Spleen (tissue), 11 donors: ENCODE measurements at regions not wholly inside any gene's neighbourhood (a gene's known extent, or its start where the extent isn't known, plus 50 kb on each side); places are given as distances from the start of the nearest gene placed in this dataset.
"Not testable (repeated sequence)": the region's sequence is repeated elsewhere in the genome, so short reads cannot be mapped to it uniquely, and the experiment has no call there.

Experiments
- DNase-seq: peaks from one replicate; pipeline ENCODE4 v3.0.0-alpha.2; 2020
- H3K27ac ChIP-seq, 8 donors: fragments of 200-600 bp; sonication (generic) in 7 of 8; 1 replicate in 4 of 8; 2 replicates in 4 of 8; pipeline versions ENCODE4 v1.5.0 to v1.8.0; 2016 to 2021; ENCODE audit warnings: inconsistent platforms in 4 of 8, mild to moderate bottlenecking in 4 of 8, moderate library complexity in 1 of 8
- H3K27me3 ChIP-seq, 7 donors: fragments of 200-600 bp; sonication (generic) in 6 of 7; replicated peaks in 1 of 7; 1 replicate in 4 of 7; 2 replicates in 3 of 7; pipeline versions ENCODE4 v1.5.0 to v1.8.0; 2016 to 2021; ENCODE audit warnings: inconsistent platforms in 3 of 7, mild to moderate bottlenecking in 1 of 7
- H3K36me3 ChIP-seq, 6 donors: fragments of 200-600 bp; sonication (generic) in 5 of 6; 1 replicate in 4 of 6; 2 replicates in 2 of 6; pipeline versions ENCODE4 v1.5.0 to v1.8.0; 2016 to 2021; ENCODE audit warnings: inconsistent platforms in 2 of 6
- H3K4me1 ChIP-seq, 6 donors: fragments of 200-600 bp; sonication (generic) in 5 of 6; 1 replicate in 3 of 6; 2 replicates in 3 of 6; pipeline versions ENCODE4 v1.5.0 to v1.8.0; 2016 to 2021; ENCODE audit warnings: inconsistent platforms in 3 of 6
- H3K4me3 ChIP-seq, 8 donors: fragments of 200-600 bp; sonication (generic) in 7 of 8; 1 replicate in 4 of 8; 2 replicates in 4 of 8; pipeline versions ENCODE4 v1.5.0 to v1.8.0; 2016 to 2021; ENCODE audit warnings: inconsistent platforms in 4 of 8, mild to moderate bottlenecking in 4 of 8, moderate library complexity in 2 of 8
- H3K9me3 ChIP-seq, 8 donors: fragments of 200-600 bp; sonication (generic) in 7 of 8; 1 replicate in 4 of 8; 2 replicates in 4 of 8; pipeline versions ENCODE4 v1.5.0 to v1.8.0; 2016 to 2021; ENCODE audit warnings: inconsistent platforms in 4 of 8
- POLR2A ChIP-seq, 3 donors: fragments of 450-650 bp; IDR thresholded peaks; one replicate each; pipeline ENCODE4 v1.5.1; 2017; ENCODE audit warnings: antibody characterized with exemption in 3 of 3, mild to moderate bottlenecking in 1 of 3
- POLR2AphosphoS5 ChIP-seq, 3 donors: sonication (generic); formaldehyde crosslinking; IDR thresholded peaks; one replicate each; pipeline ENCODE4 v1.5.1; 2017; ENCODE audit warnings: antibody characterized with exemption in 3 of 3
- WGBS, 5 donors: extraction: QIAGEN DNeasy Blood & Tissue Kit in 3 of 5; methylation state at CpG; one replicate each; pipeline versions ENCODE4 v1.1.5 to v1.1.7; 2013 to 2018; 5-methylcytosine and 5-hydroxymethylcytosine counted together
- intact Hi-C: fragments of 100-400 bp; cut with DNase I; formaldehyde crosslinking; loops from one replicate; pipeline ENCODE4 v1.15.0; 2023; ENCODE audit warnings: low total_unique reads
- TF ChIP-seq, protein P1 (sequence below), 11 experiments: fragments of 200-600 bp in 7 of 11; fragments of 450-650 bp in 4 of 11; sonication (generic) in 4 of 11; IDR thresholded peaks in 8 of 11; conservative IDR thresholded peaks in 3 of 11; 1 replicate in 7 of 11; 2 replicates in 4 of 11; pipeline versions ENCODE4 v1.4.0 to v1.8.0; 2016 to 2021; ENCODE audit warnings: antibody characterized with exemption in 11 of 11, inconsistent platforms in 4 of 11, mild to moderate bottlenecking in 1 of 11
- donor health status: healthy with polysubstance abuse.
- donor health status: DM: no; HTN: no; CAD: no; lungs with moderate emphysema.
- donor health status: DM: no; HTN: no; CAD: no.
- donor health status: Bipolar disorder and iron deficiency.
- donor health status: healthy.
- donor health status: DM: no; HTN: no; CAD: no.
- donor health status: DM: yes; HTN: yes; CAD: no.

DNA sequence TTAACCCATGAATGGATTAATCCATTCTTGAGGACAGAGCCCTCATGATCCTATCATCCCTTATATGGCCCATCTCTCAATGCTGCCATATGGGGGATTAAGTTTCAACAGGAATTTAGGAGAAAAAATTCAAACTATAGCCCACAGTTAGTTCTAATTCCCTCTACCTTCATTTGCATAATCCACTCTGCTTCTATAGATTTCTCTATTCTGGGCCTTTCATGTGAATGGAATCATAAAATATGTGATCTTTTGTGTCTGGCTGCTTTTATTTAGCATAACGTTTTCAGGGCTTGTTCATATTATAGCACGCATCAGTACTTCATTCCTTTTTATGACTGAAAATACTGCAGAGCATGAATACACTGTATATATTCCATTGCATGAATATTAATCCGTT, 55.4 kb downstream of the CTSL start:
- H3K27me3 ChIP-seq: no peaks in the 10 kb centered on the region
- H3K4me3 ChIP-seq: no peak overlapping the region
- H3K9me3 ChIP-seq: peaks cover 0 to 5% (median 0%) of the 10 kb centered on the region in 8 donors
- H3K4me1 ChIP-seq: no peaks in the 10 kb centered on the region
- H3K36me3 ChIP-seq: no peaks in the 10 kb centered on the region
- intact Hi-C loops: no loop called here
- 84 to 93% (median 89%) methylated on average over 3 of the region's 3 CpGs for WGBS, 5 donors
- H3K27ac ChIP-seq: no peak overlapping the region
- no peak for TF ChIP-seq POLR2AphosphoS5 (IDR thresholded peaks at IDR 0.05)
- TF ChIP-seq, protein P1, sequence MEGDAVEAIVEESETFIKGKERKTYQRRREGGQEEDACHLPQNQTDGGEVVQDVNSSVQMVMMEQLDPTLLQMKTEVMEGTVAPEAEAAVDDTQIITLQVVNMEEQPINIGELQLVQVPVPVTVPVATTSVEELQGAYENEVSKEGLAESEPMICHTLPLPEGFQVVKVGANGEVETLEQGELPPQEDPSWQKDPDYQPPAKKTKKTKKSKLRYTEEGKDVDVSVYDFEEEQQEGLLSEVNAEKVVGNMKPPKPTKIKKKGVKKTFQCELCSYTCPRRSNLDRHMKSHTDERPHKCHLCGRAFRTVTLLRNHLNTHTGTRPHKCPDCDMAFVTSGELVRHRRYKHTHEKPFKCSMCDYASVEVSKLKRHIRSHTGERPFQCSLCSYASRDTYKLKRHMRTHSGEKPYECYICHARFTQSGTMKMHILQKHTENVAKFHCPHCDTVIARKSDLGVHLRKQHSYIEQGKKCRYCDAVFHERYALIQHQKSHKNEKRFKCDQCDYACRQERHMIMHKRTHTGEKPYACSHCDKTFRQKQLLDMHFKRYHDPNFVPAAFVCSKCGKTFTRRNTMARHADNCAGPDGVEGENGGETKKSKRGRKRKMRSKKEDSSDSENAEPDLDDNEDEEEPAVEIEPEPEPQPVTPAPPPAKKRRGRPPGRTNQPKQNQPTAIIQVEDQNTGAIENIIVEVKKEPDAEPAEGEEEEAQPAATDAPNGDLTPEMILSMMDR (IDR thresholded peaks at IDR 0.05 in 8 of 11, conservative IDR thresholded peaks at IDR 0.05 in 3 of 11): no peak
- TF ChIP-seq POLR2A (IDR thresholded peaks at IDR 0.05): no peak
- no peak for DNase-seq

DNA sequence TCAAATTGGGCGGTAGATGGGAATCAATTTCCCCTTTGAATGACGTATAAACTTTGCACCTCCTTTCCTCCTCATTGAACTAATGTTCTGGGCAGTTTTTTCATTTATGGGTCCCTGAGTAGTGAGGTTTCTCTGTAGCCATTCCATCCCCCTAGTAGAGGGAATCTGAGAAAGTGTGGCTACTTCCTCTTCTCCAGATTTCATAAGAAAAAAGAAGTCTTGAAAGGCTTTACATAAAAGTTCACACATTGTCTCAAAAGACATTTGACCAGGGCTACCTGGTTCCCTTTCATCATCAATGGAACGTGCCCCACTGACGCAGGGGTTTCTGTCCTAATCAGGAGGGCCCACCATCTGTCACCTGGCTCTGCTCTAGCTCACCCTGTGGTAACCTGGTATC, 57.3 kb downstream of the CTSL start:
- Histone ChIP-seq H3K27ac (no peak overlapping the region), H3K27me3 (no peaks in the 10 kb centered on the region), H3K36me3 (no peaks in the 10 kb centered on the region), H3K9me3 (peaks cover 0 to 5% (median 0%) of the 10 kb centered on the region in 8 donors), H3K4me3 (no peak overlapping the region), H3K4me1 (no peaks in the 10 kb centered on the region)
- no peak for DNase-seq
- WGBS, 5 donors: 82 to 93% (median 86%) methylated on average over 4 of the region's 4 CpGs
- intact Hi-C loops: no loop called here
- no peak for TF ChIP-seq POLR2AphosphoS5 (IDR thresholded peaks at IDR 0.05)
- TF ChIP-seq POLR2A (IDR thresholded peaks at IDR 0.05): no peak
- TF ChIP-seq, protein P1 (IDR thresholded peaks at IDR 0.05 in 8 of 11, conservative IDR thresholded peaks at IDR 0.05 in 3 of 11): no peak

DNA sequence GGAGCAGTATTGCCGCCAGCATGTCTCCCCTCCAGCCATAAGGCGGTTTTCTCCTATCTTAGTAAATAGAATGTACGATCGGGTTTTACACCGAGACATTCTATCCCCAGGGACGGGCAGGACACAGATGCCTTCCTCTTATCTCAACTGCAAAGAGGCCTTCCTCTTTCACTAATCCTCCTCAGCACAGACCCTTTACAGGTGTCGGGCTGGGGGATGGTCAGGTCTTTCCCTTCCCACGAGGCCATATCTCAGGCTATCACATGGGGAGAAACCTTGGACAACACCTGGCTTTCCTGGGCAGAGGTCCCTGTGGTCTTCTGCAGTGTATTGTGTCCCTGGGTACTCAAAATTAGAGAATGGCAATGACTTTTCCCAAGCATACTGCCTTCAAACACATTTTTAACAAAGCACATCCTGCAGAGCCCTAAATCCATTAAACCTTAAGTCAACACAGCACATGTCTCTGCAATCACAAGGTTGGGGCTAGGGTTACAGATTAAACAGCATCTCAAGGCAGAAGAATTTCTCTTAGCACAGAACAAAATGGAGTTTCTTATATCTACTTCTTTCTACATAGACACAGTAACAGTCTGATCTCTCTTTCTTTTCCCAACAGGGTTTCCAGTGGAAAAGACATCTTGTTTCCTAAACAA, 59.5 kb downstream of the CTSL start:
- H3K9me3 ChIP-seq, H3K36me3 ChIP-seq, H3K4me3 ChIP-seq, H3K4me1 ChIP-seq, H3K27me3 ChIP-seq, DNase-seq, H3K27ac ChIP-seq, intact Hi-C loops: not testable (repeated sequence)
- WGBS, 5 donors: 52 to 67% (median 55%) methylated on average over 7 to 8 of the region's 8 CpGs

DNA sequence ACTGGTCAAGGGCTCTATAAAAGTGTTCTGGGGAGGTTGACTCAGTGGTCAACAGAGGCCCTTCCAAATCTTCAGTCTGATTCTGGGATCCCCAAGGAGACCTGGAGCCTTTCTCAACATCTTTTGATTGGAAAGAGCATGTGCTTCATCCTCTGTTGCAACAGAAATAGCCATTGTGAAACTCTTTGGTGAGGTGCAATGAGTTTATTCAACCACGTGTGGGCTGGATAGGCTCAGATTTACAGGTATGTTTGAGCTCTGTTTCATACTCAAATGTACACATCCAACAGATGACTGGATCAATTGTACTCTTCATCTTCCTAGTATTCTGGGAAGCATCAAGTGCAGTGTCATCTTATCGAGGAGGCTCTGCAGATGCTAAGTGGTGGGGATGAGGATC, 60.5 kb downstream of the CTSL start:
- no peak overlapping the region for H3K27ac ChIP-seq
- DNase-seq: no peak
- intact Hi-C loops: no loop called here
- H3K9me3 ChIP-seq: no peaks in the 10 kb centered on the region
- no peaks in the 10 kb centered on the region for H3K36me3 ChIP-seq
- H3K4me3 ChIP-seq: no peak overlapping the region
- H3K27me3 ChIP-seq: no peaks in the 10 kb centered on the region
- WGBS, 5 donors: 68 to 97% (median 81%) methylated on average over 2 of the region's 2 CpGs
- no peaks in the 10 kb centered on the region for H3K4me1 ChIP-seq
- TF ChIP-seq, protein P1 (IDR thresholded peaks at IDR 0.05 in 8 of 11, conservative IDR thresholded peaks at IDR 0.05 in 3 of 11): no peak
- no peak for TF ChIP-seq POLR2AphosphoS5 (IDR thresholded peaks at IDR 0.05)
- TF ChIP-seq POLR2A (IDR thresholded peaks at IDR 0.05): no peak

DNA sequence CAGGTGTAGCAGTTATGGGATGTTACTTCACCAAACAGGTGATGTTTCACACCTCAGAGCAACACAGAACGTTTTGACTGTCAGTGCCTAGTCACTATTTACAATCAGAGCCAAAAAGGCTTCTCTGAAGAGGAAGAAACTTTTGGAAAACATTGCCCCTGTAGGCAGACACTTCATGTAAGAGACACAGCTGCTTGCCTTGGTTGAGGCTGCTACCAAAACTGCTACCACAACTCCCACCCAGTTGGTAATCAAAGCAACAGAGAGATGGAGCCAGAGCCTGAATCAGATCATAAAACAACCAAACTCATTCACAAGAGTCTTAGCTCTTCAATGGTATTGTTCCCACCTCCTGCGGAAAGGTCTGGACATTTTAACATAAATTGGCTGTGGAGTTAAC, 61.0 kb downstream of the CTSL start:
- H3K9me3 ChIP-seq: no peaks in the 10 kb centered on the region
- WGBS, 5 donors: 55 to 73% (median 56%) methylated on average over 2 of the region's 2 CpGs
- TF ChIP-seq POLR2A (IDR thresholded peaks at IDR 0.05) (no peak), POLR2AphosphoS5 (IDR thresholded peaks at IDR 0.05) (no peak)
- TF ChIP-seq, protein P1 (IDR thresholded peaks at IDR 0.05 in 8 of 11, conservative IDR thresholded peaks at IDR 0.05 in 3 of 11): no peak
- H3K36me3 ChIP-seq: no peaks in the 10 kb centered on the region
- no peak for DNase-seq
- no peaks in the 10 kb centered on the region for H3K27me3 ChIP-seq
- no peak overlapping the region for H3K27ac ChIP-seq
- H3K4me1 ChIP-seq: no peaks in the 10 kb centered on the region
- intact Hi-C loops: no loop called here
- no peak overlapping the region for H3K4me3 ChIP-seq
